ENCODE measurements at regions not wholly inside any gene's neighbourhood (a gene's known extent, or its start where the extent isn't known, plus 50 kb on each side); places are given as distances from the start of the nearest gene placed in this dataset.

- TF ChIP-seq CTCF (IDR thresholded peaks at IDR 0.05) (no peak), POLR2A (IDR thresholded peaks at IDR 0.05) (no peak)
Observed at GRCh38 chr3:31390466-31390865, 142.3 kb upstream of the STT3B start.

Data from prostate gland (tissue), 2 donors.